Neuron (in vitro differentiated cells): ENCODE measurements at regions not wholly inside any gene's neighbourhood (a gene's known extent, or its start where the extent isn't known, plus 50 kb on each side); places are given as distances from the start of the nearest gene placed in this dataset.
"Not testable (repeated sequence)": the region's sequence is repeated elsewhere in the genome, so short reads cannot be mapped to it uniquely, and the experiment has no call there.

Experiments
- H2AFZ ChIP-seq: one replicate; pipeline ENCODE4 v1.6.1; 2013; ENCODE audit warnings: low read depth, mild to moderate bottlenecking, inconsistent platforms, low read length, moderate library complexity
- H3K27me3 ChIP-seq: one replicate; pipeline ENCODE4 v1.6.1; 2013; ENCODE audit warnings: low read length; ENCODE audit not compliant: insufficient read depth
- H3K36me3 ChIP-seq: one replicate; pipeline ENCODE4 v1.6.1; 2013; ENCODE audit warnings: low read length; ENCODE audit not compliant: insufficient read depth
- H3K4me1 ChIP-seq: one replicate; pipeline ENCODE4 v1.6.1; 2013; ENCODE audit warnings: low read length; ENCODE audit not compliant: insufficient read depth
- H3K4me3 ChIP-seq: 2 replicates; pipeline ENCODE4 v1.5.1; 2013; ENCODE audit warnings: mild to moderate bottlenecking, low read length, moderate library complexity
- H3K9me3 ChIP-seq: one replicate; pipeline ENCODE4 v1.6.1; 2013; ENCODE audit warnings: low read length

- not testable (repeated sequence) for H2AFZ ChIP-seq, H3K4me3 ChIP-seq, H3K9me3 ChIP-seq, H3K4me1 ChIP-seq, H3K36me3 ChIP-seq, H3K27me3 ChIP-seq
Observed at GRCh38 chr7:32777041-32777666, 114.4 kb downstream of the KBTBD2 start.

DNA sequence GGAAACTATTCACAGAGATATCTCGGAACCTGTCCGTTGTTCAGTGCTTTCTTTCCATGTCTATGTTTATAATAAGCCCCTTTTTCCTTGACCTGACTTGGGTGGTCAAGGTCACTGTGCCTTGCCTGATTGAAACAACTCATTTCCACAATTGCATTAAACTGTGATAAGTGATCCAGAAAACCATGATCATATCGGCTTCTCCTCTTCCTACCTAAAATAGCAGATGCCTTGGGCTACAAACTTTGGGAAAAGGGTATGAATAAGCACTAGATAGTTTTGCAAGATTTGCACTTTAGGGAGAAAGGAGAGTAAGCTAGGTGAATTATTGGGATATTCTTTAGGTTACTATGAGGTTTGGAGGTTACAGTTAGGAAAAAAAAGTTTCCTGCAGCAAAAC lies 115.2 kb downstream of the KBTBD2 start:
- H3K36me3 ChIP-seq, H3K9me3 ChIP-seq, H3K4me3 ChIP-seq, H2AFZ ChIP-seq, H3K27me3 ChIP-seq, H3K4me1 ChIP-seq: not testable (repeated sequence)

- H3K36me3 ChIP-seq, H3K4me3 ChIP-seq, H3K9me3 ChIP-seq, H2AFZ ChIP-seq, H3K4me1 ChIP-seq, H3K27me3 ChIP-seq: not testable (repeated sequence)
Observed at GRCh38 chr7:32775809-32776208, 115.8 kb downstream of the KBTBD2 start.

DNA sequence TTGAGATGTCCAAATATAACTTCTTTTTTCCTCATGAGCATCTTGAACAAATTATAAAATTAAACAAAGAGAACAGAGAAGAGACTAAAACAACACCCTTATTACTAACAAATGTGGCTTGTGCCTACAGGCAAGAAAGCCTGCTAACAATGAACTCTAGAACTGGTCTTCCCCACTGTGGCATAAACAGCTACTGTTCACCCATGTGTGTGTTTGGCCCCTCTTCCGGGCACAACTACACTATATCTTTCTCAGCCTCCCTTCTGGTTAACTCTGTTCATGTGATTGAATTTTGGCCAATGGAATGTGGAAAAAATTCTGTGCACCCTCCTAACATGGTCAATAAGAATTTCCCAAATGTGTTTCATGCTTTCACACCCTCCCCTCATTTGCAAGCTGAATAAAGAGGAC lies 117.0 kb downstream of the KBTBD2 start:
- Histone ChIP-seq H3K36me3 (no peaks in the 10 kb centered on the region), H3K4me3 (no peak overlapping the region), H3K9me3 (no peaks in the 10 kb centered on the region), H3K27me3 (no peaks in the 10 kb centered on the region), H2AFZ (no peak overlapping the region), H3K4me1 (peaks cover 8% of the 10 kb centered on the region)

DNA sequence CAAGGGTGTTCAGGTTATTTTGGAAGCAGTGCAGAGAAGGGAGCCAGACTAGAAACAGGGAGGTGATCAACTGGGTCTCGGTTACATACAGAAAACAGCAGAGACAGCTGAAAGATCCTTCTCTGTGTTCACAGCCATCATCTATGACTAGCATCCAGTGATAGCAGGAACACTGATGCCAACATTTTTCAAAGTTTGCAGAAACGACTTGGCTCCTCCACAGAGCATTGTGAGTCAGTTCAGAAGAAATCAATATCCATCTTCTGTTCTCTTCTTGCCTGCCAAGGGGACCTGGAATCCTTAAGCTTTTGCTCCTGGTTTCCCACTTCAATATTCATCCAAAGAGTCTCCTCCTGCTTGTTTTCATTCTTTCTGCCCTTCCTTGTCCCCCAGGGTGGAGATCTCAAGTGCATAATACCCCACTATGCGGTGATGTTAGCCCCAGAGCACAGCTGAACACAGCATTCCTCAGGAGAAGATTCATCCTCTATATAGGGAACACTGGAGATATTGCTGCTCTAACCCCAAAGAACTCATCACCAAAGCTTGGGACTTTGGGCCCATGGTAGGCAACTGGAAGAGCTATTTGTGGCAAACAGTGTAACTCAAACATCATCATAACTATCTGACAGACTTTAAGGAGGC lies 122.6 kb downstream of the KBTBD2 start:
- not testable (repeated sequence) for H2AFZ ChIP-seq, H3K36me3 ChIP-seq, H3K9me3 ChIP-seq, H3K27me3 ChIP-seq, H3K4me1 ChIP-seq, H3K4me3 ChIP-seq

DNA sequence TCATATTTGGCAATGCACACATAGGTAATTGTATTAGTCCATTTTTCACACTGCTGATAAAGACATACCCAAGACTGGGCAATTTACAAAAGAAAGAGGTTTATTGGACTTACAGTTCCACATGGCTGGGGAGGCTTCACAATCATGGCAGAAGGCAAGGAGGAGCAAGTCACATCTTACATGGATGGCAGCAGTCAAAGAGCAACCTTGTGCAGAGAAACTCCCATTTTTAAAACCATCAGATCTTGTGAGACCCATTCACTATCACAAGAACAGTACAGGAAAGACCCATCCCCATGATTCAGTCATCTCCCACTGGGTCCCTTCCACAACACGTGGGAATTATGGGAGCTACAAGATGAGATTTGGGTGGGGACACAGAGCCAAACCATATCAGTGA lies 123.2 kb downstream of the KBTBD2 start:
- H2AFZ ChIP-seq, H3K4me1 ChIP-seq, H3K27me3 ChIP-seq, H3K4me3 ChIP-seq, H3K9me3 ChIP-seq, H3K36me3 ChIP-seq: not testable (repeated sequence)

GRCh38 chr7:32765649-32766251 lies 125.8 kb downstream of the KBTBD2 start:
- not testable (repeated sequence) for H3K4me3 ChIP-seq, H3K27me3 ChIP-seq, H3K4me1 ChIP-seq, H3K9me3 ChIP-seq, H3K36me3 ChIP-seq, H2AFZ ChIP-seq

GRCh38 chr7:32765185-32765584 lies 126.4 kb downstream of the KBTBD2 start:
- Histone ChIP-seq H3K9me3 (peaks cover 2% of the 10 kb centered on the region), H3K27me3 (no peaks in the 10 kb centered on the region)

DNA sequence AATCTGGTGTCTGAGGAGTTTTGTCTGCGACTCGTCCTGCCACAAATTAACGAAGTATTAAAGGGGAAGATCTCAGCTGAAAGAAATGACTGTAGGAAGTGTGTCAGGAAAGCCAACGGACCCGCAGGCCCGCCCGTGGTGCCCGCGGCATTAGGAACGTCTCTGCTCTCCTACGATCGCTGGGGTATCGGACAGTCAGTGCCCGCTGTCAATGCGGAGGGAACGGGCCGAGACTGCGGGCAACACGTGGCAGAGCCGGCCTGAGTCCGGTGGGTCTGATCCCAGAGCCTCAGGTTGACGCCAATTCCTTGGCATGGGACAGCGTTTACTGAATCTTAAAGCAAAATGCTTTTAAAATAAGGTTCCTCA lies 128.7 kb downstream of the KBTBD2 start:
- no peaks in the 10 kb centered on the region for H3K27me3 ChIP-seq
- H3K4me3 ChIP-seq: no peak overlapping the region
- H2AFZ ChIP-seq: no peak overlapping the region
- no peaks in the 10 kb centered on the region for H3K4me1 ChIP-seq
- no peaks in the 10 kb centered on the region for H3K9me3 ChIP-seq
- no peaks in the 10 kb centered on the region for H3K36me3 ChIP-seq

More at GRCh38 chr7:32765185-32765584, 126.4 kb downstream of the KBTBD2 start:
- H2AFZ ChIP-seq: no peak overlapping the region
- H3K36me3 ChIP-seq: no peaks in the 10 kb centered on the region
- H3K4me3 ChIP-seq: no peak overlapping the region
- no peaks in the 10 kb centered on the region for H3K4me1 ChIP-seq

GRCh38 chr7:32762206-32762924 lies 129.2 kb downstream of the KBTBD2 start:
- not testable (repeated sequence) for H3K9me3 ChIP-seq, H3K36me3 ChIP-seq, H3K4me1 ChIP-seq, H3K4me3 ChIP-seq, H2AFZ ChIP-seq, H3K27me3 ChIP-seq

DNA sequence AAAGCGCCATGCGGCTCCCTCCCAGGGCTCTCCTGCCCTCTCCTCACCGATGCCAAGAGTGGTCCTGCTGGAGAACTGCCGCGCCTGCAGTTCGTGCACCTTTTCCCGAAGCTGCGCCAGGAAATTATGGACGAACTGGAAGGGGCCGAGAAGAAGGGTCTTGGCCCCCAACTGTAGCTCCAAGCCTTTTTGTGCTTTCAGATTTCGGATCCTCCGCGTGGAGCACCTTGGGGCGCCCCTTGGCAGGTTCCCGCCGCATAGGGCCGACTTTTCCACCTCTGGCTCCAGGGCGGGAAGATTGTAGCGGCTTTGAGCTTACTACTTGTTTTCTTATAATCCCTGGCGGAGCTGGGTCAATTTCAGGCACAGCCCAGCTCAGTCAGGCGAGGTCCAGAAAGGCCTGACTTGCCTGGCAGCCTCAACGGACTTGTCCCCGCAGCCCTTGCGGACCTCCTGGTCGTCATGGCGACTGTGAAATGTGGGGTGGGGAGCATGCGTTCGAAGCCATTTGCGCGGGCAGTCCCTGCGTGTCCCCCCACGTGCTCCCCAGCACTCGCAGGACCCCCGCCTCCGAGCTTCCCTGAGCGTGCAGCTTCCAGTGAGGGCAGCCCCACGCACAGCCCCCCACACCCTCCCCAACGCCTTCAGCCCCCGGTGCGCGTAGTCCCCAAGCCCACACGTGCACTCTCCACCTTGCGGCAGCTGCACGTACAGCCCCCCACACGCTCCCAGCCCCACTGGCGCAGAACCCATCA lies 129.9 kb downstream of the KBTBD2 start:
- Histone ChIP-seq H3K4me1 (no peaks in the 10 kb centered on the region), H2AFZ (no peak overlapping the region), H3K9me3 (no peaks in the 10 kb centered on the region), H3K4me3 (no peak overlapping the region), H3K36me3 (no peaks in the 10 kb centered on the region), H3K27me3 (no peaks in the 10 kb centered on the region)

GRCh38 chr7:32760755-32761154 lies 130.8 kb downstream of the KBTBD2 start:
- not testable (repeated sequence) for H3K4me1 ChIP-seq, H3K27me3 ChIP-seq, H3K4me3 ChIP-seq, H3K9me3 ChIP-seq, H3K36me3 ChIP-seq, H2AFZ ChIP-seq

DNA sequence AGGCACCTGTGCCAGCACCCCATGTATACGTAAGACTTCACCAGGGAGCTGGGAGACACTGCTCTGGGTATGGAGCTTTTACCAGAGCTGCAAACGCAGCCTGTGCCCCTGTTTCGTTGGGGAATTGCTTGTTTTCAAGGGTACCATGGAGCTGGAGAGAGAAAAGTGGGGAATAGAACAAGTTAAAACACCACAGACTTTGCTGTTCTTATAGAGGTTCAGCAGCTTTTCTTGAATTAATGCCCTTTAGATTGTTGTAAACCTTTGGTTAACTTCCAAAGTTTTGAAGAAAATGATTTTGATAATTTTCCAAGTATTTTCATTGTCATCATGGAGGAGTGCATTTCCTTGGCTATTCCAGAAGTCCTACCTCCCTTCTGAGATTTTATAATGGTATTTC lies 131.7 kb downstream of the KBTBD2 start:
- H3K4me3 ChIP-seq, H3K9me3 ChIP-seq, H2AFZ ChIP-seq, H3K4me1 ChIP-seq, H3K27me3 ChIP-seq, H3K36me3 ChIP-seq: not testable (repeated sequence)
